K562 (cell line): ENCODE measurements at regions not wholly inside any gene's neighbourhood (a gene's known extent, or its start where the extent isn't known, plus 50 kb on each side); places are given as distances from the start of the nearest gene placed in this dataset.

Experiments used
- ATAC-seq: fragments of 200-7000 bp; cut with Tn5 transposase; 3 replicates; pipeline ENCODE4 v1.9.1; 2020; ENCODE audit warnings: moderate library complexity
- BruUV-seq: library from RNA; stranded (reverse); fragments of 400-500 nt; replicated peaks from 2 replicates; lab custom pipeline; 2021; lab: Mats Ljungman, UMichigan
- CTCF ChIA-PET: fragments of 300-600 bp; formaldehyde crosslinking; extraction: SDS; loops from one replicate; lab custom pipeline; 2021; ENCODE audit warnings: low intra/inter-chr PET ratio; lab: Yijun Ruan, JAX
- POLR2A ChIA-PET: fragments of 300-600, 350-650 bp; sonication (Branson Sonifier 250); formaldehyde crosslinking; extraction: SDS; loops from one replicate; lab custom pipeline; 2021; ENCODE audit warnings: antibody characterized with exemption, inconsistent platforms; lab: Yijun Ruan, JAX
- DNase-seq, 4 experiments: peaks; one replicate each; pipeline versions ENCODE4 v3.0.0 to v3.0.0-alpha.2; 2011 to 2018; ENCODE audit warnings: low spot score in 3 of 4, mixed read lengths in 3 of 4; ENCODE audit errors: extremely low read depth in 1 of 4
- FAIRE-seq: peaks from 2 replicates; lab custom pipeline; 2011; peaks lifted over from hg19 to GRCh38; lab: Jason Lieb, UNC
- H2AFZ ChIP-seq: 2 replicates; pipeline ENCODE4 v1.6.0; 2011; ENCODE audit warnings: low read depth, low read length, control low read depth, inconsistent platforms
- H3K27ac ChIP-seq: fragments of 200-600 bp; 3 replicates; pipeline ENCODE4 v1.8.0; 2011; ENCODE audit warnings: low read depth, mild to moderate bottlenecking, control low read depth, inconsistent platforms, low read length, moderate library complexity, mixed read lengths; ENCODE audit errors: extremely low read depth
- H3K27me3 ChIP-seq, 2 experiments: fragments of 300-600 bp in 1 of 2; 2 replicates in 1 of 2; 3 replicates in 1 of 2; pipeline versions ENCODE4 v1.6.0 to v1.8.0; 2011; ENCODE audit warnings: inconsistent platforms in 2 of 2, low read length in 2 of 2, mild to moderate bottlenecking in 1 of 2, mixed read lengths in 1 of 2, moderate library complexity in 1 of 2; ENCODE audit not compliant: control insufficient read depth in 2 of 2, insufficient read depth in 2 of 2
- H3K36me3 ChIP-seq: fragments of 300-600 bp; 3 replicates; pipeline ENCODE4 v1.8.0; 2011; ENCODE audit warnings: mild to moderate bottlenecking, low read length, inconsistent platforms; ENCODE audit not compliant: control insufficient read depth, insufficient read depth
- H3K4me1 ChIP-seq, 2 experiments: fragments of 200-600 bp in 1 of 2; replicated peaks in 1 of 2; 2 replicates in 1 of 2; 3 replicates in 1 of 2; pipeline versions ENCODE4 v1.5.1 to v1.8.0; 2011; ENCODE audit warnings: inconsistent platforms in 2 of 2, low read length in 2 of 2, mild to moderate bottlenecking in 1 of 2, mixed read lengths in 1 of 2, moderate library complexity in 1 of 2; ENCODE audit not compliant: control insufficient read depth in 2 of 2, insufficient read depth in 2 of 2
- H3K4me2 ChIP-seq: 2 replicates; pipeline ENCODE4 v1.6.1; 2011; ENCODE audit warnings: low read length, control low read depth, inconsistent platforms, mixed read lengths; ENCODE audit not compliant: insufficient read depth
- H3K4me3 ChIP-seq: fragments of 200-600 bp; sonication (generic), shearing (Covaris generic); 2 replicates; pipeline ENCODE4 v1.5.1; 2016; ENCODE audit warnings: control low read depth, inconsistent platforms
- H3K79me2 ChIP-seq: fragments of 200-600 bp; 3 replicates; pipeline ENCODE4 v1.8.0; 2011; ENCODE audit warnings: low read length, inconsistent platforms; ENCODE audit not compliant: control insufficient read depth, insufficient read depth
- H3K9ac ChIP-seq, 2 experiments: 2 replicates each; pipeline versions ENCODE4 v1.6.0 to v1.6.1; 2011; ENCODE audit warnings: low read depth in 2 of 2, low read length in 2 of 2, control low read depth in 1 of 2, inconsistent platforms in 1 of 2, mild to moderate bottlenecking in 1 of 2, mixed read lengths in 1 of 2; ENCODE audit not compliant: insufficient read depth in 1 of 2
- H3K9me1 ChIP-seq: one replicate; pipeline ENCODE4 v1.6.0; 2011; ENCODE audit warnings: inconsistent platforms, mild to moderate bottlenecking, low read length, moderate library complexity; ENCODE audit not compliant: control insufficient read depth, insufficient read depth
- H3K9me3 ChIP-seq: replicated peaks from 2 replicates; pipeline ENCODE4 v1.5.1; 2011; ENCODE audit warnings: low read depth, low read length, inconsistent platforms; ENCODE audit not compliant: control insufficient read depth, insufficient read depth
- H4K20me1 ChIP-seq: replicated peaks from 2 replicates; pipeline ENCODE4 v1.6.1; 2011; ENCODE audit warnings: low read length, inconsistent platforms, mixed read lengths; ENCODE audit not compliant: control insufficient read depth, insufficient read depth
- CEBPG ChIP-seq, 3 experiments: fragments of 200-800 bp in 1 of 3; sonication (Bioruptor generic) in 1 of 3; sonication (generic) in 1 of 3; formaldehyde crosslinking in 1 of 3; IDR thresholded peaks in 2 of 3; conservative IDR thresholded peaks in 1 of 3; 2 replicates each; pipeline versions ENCODE4 v1.6.1 to v1.8.0; 2016 to 2022; ENCODE audit warnings: missing compliant biosample characterization in 2 of 3, missing genetic modification characterization in 2 of 3, mild to moderate bottlenecking in 1 of 3, missing genetic modification reagents in 1 of 3
- CTCFL ChIP-seq: IDR thresholded peaks from 2 replicates; pipeline ENCODE4 v1.6.1; 2011; ENCODE audit warnings: borderline replicate concordance, low read depth, mild to moderate bottlenecking, moderate library complexity, low read length; ENCODE audit not compliant: insufficient read depth, poor library complexity, severe bottlenecking
- ELF1 ChIP-seq: fragments of 200-800 bp; sonication (Bioruptor generic); IDR thresholded peaks from 2 replicates; pipeline ENCODE4 v1.6.1; 2016; ENCODE audit warnings: missing genetic modification characterization, missing compliant biosample characterization
- ETV6 ChIP-seq, 3 experiments: fragments of 150-350 bp in 1 of 3; sonication (generic) in 1 of 3; formaldehyde crosslinking in 1 of 3; IDR thresholded peaks; 2 replicates each; pipeline versions ENCODE4 v1.6.1 to v1.8.0; 2014 to 2022; ENCODE audit warnings: borderline replicate concordance in 2 of 3, low read depth in 2 of 3, antibody characterized with exemption in 1 of 3, low read length in 1 of 3, mild to moderate bottlenecking in 1 of 3, missing genetic modification reagents in 1 of 3
- FOXK1 ChIP-seq: sonication (generic); formaldehyde crosslinking; IDR thresholded peaks from 2 replicates; pipeline ENCODE4 v1.8.0; 2022; ENCODE audit warnings: missing genetic modification reagents, mild to moderate bottlenecking, borderline replicate concordance
- ILF3 ChIP-seq: fragments of 450-650 bp; IDR thresholded peaks from 2 replicates; pipeline ENCODE4 v1.6.1; 2018; ENCODE audit warnings: antibody characterized with exemption, mild to moderate bottlenecking, moderate library complexity, borderline replicate concordance
- MECOM ChIP-seq: fragments of 250-450 bp; sonication (Bioruptor Pico); IDR thresholded peaks from 2 replicates; pipeline ENCODE4 v1.8.0; 2022; ENCODE audit warnings: inconsistent platforms
- NFE2 ChIP-seq: IDR thresholded peaks from 2 replicates; pipeline ENCODE4 v1.6.1; 2014; ENCODE audit warnings: antibody characterized with exemption, low read depth
- NR2C2 ChIP-seq, 2 experiments: fragments of 200-800 bp in 1 of 2; sonication (Bioruptor generic) in 1 of 2; sonication (generic) in 1 of 2; formaldehyde crosslinking in 1 of 2; IDR thresholded peaks; 2 replicates each; pipeline versions ENCODE4 v1.6.1 to v1.8.0; 2016 to 2022; ENCODE audit warnings: mild to moderate bottlenecking in 1 of 2, missing compliant biosample characterization in 1 of 2, missing genetic modification characterization in 1 of 2, missing genetic modification reagents in 1 of 2
- PTBP1 ChIP-seq: fragments of 200-400 bp; formaldehyde crosslinking; IDR thresholded peaks from 2 replicates; pipeline ENCODE4 v1.6.1; 2017; ENCODE audit warnings: low read depth, low read length
- TRIM24 ChIP-seq, 2 experiments: fragments of 450-650 bp; IDR thresholded peaks; 2 replicates each; pipeline ENCODE4 v1.6.1; 2016
- TRIM28 ChIP-seq: fragments of 450-650 bp; IDR thresholded peaks from 2 replicates; pipeline ENCODE4 v1.6.1; 2017
- WHSC1 ChIP-seq: IDR thresholded peaks from one replicate; pipeline ENCODE4 v1.6.1; 2012; ENCODE audit warnings: low read length, control low read depth, inconsistent platforms
- XRCC3 ChIP-seq: fragments of 450-650 bp; IDR thresholded peaks from 2 replicates; pipeline ENCODE4 v1.6.1; 2017; ENCODE audit warnings: mild to moderate bottlenecking, moderate library complexity
- ZEB2 ChIP-seq: fragments of 450-650 bp; IDR thresholded peaks from 2 replicates; pipeline ENCODE4 v1.6.1; 2016
- ZFP30 ChIP-seq: fragments of 250-450 bp; sonication (Bioruptor Pico); IDR thresholded peaks from 2 replicates; pipeline ENCODE4 v1.8.0; 2022; ENCODE audit warnings: moderate library complexity, mild to moderate bottlenecking, inconsistent platforms, borderline replicate concordance
- ZNF699 ChIP-seq: fragments of 250-450 bp; sonication (Bioruptor Pico); IDR thresholded peaks from 2 replicates; pipeline ENCODE4 v1.8.0; 2021; ENCODE audit warnings: mild to moderate bottlenecking, moderate library complexity; ENCODE audit not compliant: insufficient replicate concordance
- ZNF740 ChIP-seq, 3 experiments: fragments of 200-800 bp in 1 of 3; sonication (Bioruptor generic) in 1 of 3; sonication (generic) in 1 of 3; formaldehyde crosslinking in 1 of 3; IDR thresholded peaks; 2 replicates each; pipeline versions ENCODE4 v1.6.1 to v1.8.0; 2016 to 2022; ENCODE audit warnings: mild to moderate bottlenecking in 2 of 3, missing compliant biosample characterization in 2 of 3, missing genetic modification characterization in 2 of 3, missing genetic modification reagents in 1 of 3
- WGBS: fragments of 100-300 bp; shearing (Covaris generic); methylation state at CpG from one replicate; pipeline ENCODE4 v1.1.6; 2016; ENCODE audit warnings: low coverage, mixed read lengths; ENCODE audit not compliant: insufficient coverage; ENCODE audit errors: missing lambda C conversion rate; 5-methylcytosine and 5-hydroxymethylcytosine counted together
- in situ Hi-C: fragments of 300-500 bp; cut with MboI; formaldehyde crosslinking; loops from 4 replicates; pipeline ENCODE4 v1.15.0; 2018; ENCODE audit warnings: inconsistent platforms, mixed read lengths
- intact Hi-C: fragments of 100-400 bp; cut with micrococcal nuclease; formaldehyde crosslinking; loops from 2 replicates; pipeline ENCODE4 v1.14.2; 2022

GRCh38 chr16:7792346-7792745 is 459.7 kb downstream of the RBFOX1 start:
- Histone ChIP-seq H2AFZ (no peak overlapping the region), H3K9me1 (no peaks in the 10 kb centered on the region), H3K36me3 (no peaks in the 10 kb centered on the region), H3K4me2 (no peak overlapping the region), H3K27ac (no peak overlapping the region), H3K9ac (no peak overlapping the region), H3K4me1 (no peaks in the 10 kb centered on the region), H4K20me1 (no peaks in the 10 kb centered on the region), H3K4me3 (no peak overlapping the region), H3K9me3 (no peaks in the 10 kb centered on the region), H3K79me2 (no peaks in the 10 kb centered on the region)
- intact Hi-C loops = no loop called here
- ChIA-PET POLR2A (no interaction called here), CTCF (no interaction called here)
- WGBS = 37% methylated on average over 4 of the region's 4 CpGs
- FAIRE-seq (no peak), ATAC-seq (no peak)
- in situ Hi-C loops = no loop called here
- BruUV-seq = no TSS peak
- TF ChIP-seq MECOM (CRISPR knock-in tag) (no peak), FOXK1 (no peak), PTBP1 (no peak), ZFP30 (CRISPR knock-in tag) (no peak), TRIM24 (IDR thresholded peaks at IDR 0.05) (no peak), WHSC1 (no peak), CEBPG (CRISPR knock-in tag; IDR thresholded peaks at IDR 0.05) (no peak), CEBPG (tag; conservative IDR thresholded peaks at IDR 0.05 in 1 of 2, IDR thresholded peaks at IDR 0.05 in 1 of 2) (no peak), ZNF699 (no peak), ETV6 (IDR thresholded peaks at IDR 0.05; ENCODE audit: borderline replicate concordance in 1 of 2, low read depth in 2 of 2, low read length in 1 of 2) (no peak), ETV6 (CRISPR knock-in tag; IDR thresholded peaks at IDR 0.05; ENCODE audit: borderline replicate concordance) (no peak), ELF1 (no peak), XRCC3 (no peak), NR2C2 (CRISPR knock-in tag; IDR thresholded peaks at IDR 0.05) (no peak), NR2C2 (tag; IDR thresholded peaks at IDR 0.05) (no peak), ILF3 (no peak), CTCFL (no peak), TRIM28 (no peak), ZNF740 (CRISPR knock-in tag; IDR thresholded peaks at IDR 0.05) (no peak), ZNF740 (tag; IDR thresholded peaks at IDR 0.05) (no peak), NFE2 (no peak), ZEB2 (no peak)
- TF ChIP-seq, all 486 proteins: peak for 0
- H3K27me3 ChIP-seq = no peaks in the 10 kb centered on the region
- no peak for DNase-seq
